Activated naive CD4-positive, alpha-beta T cell treated with anti-CD3 and anti-CD28 coated beads, Interleukin-2, amount 50 U/mL, for 24 hours (primary cell): ENCODE measurements at regions not wholly inside any gene's neighbourhood (a gene's known extent, or its start where the extent isn't known, plus 50 kb on each side); places are given as distances from the start of the nearest gene placed in this dataset.
"Not testable (repeated sequence)": the region's sequence is repeated elsewhere in the genome, so short reads cannot be mapped to it uniquely, and the experiment has no call there.

Source experiments
- H3K27ac Mint-ChIP-seq: one replicate; pipeline ENCODE4 v1.8.0; 2021; ENCODE audit warnings: mild to moderate bottlenecking, mixed read lengths
- H3K27me3 Mint-ChIP-seq: one replicate; pipeline ENCODE4 v1.8.0; 2021; ENCODE audit warnings: mixed read lengths
- H3K36me3 Mint-ChIP-seq: one replicate; pipeline ENCODE4 v1.8.0; 2021; ENCODE audit warnings: mixed read lengths
- H3K4me1 Mint-ChIP-seq: one replicate; pipeline ENCODE4 v1.8.0; 2021; ENCODE audit warnings: mixed read lengths
- H3K4me3 Mint-ChIP-seq: one replicate; pipeline ENCODE4 v1.8.0; 2021; ENCODE audit warnings: mild to moderate bottlenecking, mixed read lengths
- H3K9me3 Mint-ChIP-seq: one replicate; pipeline ENCODE4 v1.8.0; 2021; ENCODE audit warnings: mixed read lengths

DNA sequence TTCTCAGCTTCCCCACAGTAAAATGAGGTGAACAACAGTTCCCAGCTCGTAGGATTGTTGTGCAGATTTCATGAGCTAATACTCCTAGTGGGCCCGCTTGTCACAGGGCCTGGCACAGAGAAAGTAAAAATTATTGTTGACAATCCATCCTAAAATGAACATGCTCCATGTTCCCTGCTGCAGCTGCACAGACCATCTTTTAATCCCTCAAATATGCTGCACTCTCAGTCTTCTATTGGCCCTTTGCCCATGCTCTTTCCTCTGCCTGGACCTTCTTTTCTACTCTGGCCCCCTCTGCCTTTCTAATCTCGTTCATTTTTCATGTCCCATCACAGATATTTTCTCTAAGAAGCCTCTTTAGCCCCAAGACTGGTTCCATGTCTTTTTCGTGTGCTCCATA lies 117.7 kb upstream of the NR3C1 start:
- Mint-ChIP-seq H3K27me3 (peaks cover 3% of the 10 kb centered on the region), H3K9me3 (no peaks in the 10 kb centered on the region), H3K36me3 (no peaks in the 10 kb centered on the region), H3K4me3 (no peak overlapping the region), H3K4me1 (no peaks in the 10 kb centered on the region), H3K27ac (no peak overlapping the region)

DNA sequence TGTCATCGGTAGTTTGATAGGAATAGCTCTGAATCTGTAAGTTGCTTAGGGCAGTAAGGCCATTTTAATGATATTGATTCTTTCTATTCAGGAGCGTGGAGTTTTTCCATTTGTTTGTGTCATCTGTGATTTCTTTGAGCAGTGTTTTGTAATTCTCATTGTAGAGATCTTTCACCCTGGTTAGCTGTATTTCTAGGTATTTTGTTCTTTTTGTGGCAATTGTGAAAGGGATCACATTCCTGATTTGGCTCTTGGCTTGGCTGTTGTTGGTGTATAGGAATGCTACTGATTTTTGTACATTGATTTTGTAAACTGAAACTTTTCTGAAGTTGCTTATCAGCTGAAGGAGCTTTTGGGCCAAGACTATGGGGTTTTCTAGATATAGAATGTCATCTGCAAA lies 115.7 kb upstream of the NR3C1 start:
- H3K36me3 Mint-ChIP-seq, H3K4me3 Mint-ChIP-seq, H3K4me1 Mint-ChIP-seq, H3K27ac Mint-ChIP-seq, H3K27me3 Mint-ChIP-seq, H3K9me3 Mint-ChIP-seq: not testable (repeated sequence)

DNA sequence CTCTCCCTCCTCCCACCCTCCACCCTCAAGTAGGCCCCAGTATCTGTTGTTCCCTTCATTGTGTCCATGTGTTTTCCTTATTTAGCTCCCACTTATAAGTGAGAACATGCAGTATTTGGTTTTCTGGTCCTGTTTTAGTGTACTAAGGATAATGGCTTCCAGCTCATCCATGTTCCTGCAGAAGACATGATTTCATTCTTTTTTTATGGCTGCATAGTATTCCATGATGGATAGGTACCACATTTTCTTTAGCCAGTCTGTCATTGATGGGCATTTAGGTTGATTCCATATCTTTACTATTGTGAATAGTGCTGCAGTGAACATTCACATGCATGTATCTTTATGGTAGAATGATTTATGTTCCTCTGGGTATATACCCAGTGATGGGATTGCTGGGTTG lies 114.3 kb upstream of the NR3C1 start:
- not testable (repeated sequence) for H3K4me1 Mint-ChIP-seq, H3K27me3 Mint-ChIP-seq, H3K4me3 Mint-ChIP-seq

DNA sequence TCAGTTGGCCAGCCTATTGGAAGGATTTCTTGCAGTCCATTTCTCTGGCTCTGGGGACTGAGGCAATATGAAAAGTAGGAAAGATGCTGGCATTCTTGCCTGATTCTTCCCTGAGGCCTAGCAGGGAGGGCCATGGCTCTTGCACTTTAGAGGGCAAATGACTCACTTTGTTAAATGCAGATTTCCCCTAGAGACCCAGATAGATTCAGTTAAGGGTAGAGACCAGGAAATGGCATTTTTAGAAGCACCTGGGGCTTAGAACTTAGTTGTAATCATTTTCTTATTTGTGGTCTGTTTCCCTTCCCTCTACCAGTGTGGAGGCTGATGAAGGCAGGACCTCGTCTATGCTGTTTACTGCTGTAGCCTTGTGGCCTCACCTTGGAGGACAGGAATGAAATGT lies 112.8 kb upstream of the NR3C1 start:
- no peak overlapping the region for H3K4me3 Mint-ChIP-seq
- H3K27ac Mint-ChIP-seq = no peak overlapping the region
- no peaks in the 10 kb centered on the region for H3K36me3 Mint-ChIP-seq
- H3K9me3 Mint-ChIP-seq = no peaks in the 10 kb centered on the region
- no peaks in the 10 kb centered on the region for H3K4me1 Mint-ChIP-seq
- no peaks in the 10 kb centered on the region for H3K27me3 Mint-ChIP-seq

More for the DNA sequence above, 114.3 kb upstream of the NR3C1 start:
- H3K36me3 Mint-ChIP-seq, H3K27ac Mint-ChIP-seq, H3K9me3 Mint-ChIP-seq: not testable (repeated sequence)

DNA sequence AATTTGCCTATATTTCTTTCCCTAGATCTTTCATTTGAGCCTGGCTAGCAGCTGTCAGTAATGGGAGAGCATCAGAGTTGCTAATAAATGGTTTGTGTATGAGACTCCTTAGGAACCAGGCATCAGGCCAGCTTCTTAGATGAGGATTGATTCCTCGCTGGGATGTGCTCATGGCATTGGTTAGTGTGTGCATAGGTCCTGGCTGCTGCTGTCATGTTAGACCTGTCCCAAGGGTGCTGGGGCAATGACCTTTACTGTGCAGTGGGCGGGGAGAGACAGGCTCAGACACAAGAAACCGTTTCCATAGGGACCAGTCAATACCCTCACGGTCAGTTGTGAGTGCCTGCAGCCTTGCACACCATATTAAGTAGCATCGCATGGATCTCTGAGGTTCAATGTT lies 112.3 kb upstream of the NR3C1 start:
- Mint-ChIP-seq H3K27ac (no peak overlapping the region), H3K9me3 (no peaks in the 10 kb centered on the region), H3K27me3 (no peaks in the 10 kb centered on the region), H3K36me3 (no peaks in the 10 kb centered on the region), H3K4me3 (no peak overlapping the region), H3K4me1 (no peaks in the 10 kb centered on the region)

DNA sequence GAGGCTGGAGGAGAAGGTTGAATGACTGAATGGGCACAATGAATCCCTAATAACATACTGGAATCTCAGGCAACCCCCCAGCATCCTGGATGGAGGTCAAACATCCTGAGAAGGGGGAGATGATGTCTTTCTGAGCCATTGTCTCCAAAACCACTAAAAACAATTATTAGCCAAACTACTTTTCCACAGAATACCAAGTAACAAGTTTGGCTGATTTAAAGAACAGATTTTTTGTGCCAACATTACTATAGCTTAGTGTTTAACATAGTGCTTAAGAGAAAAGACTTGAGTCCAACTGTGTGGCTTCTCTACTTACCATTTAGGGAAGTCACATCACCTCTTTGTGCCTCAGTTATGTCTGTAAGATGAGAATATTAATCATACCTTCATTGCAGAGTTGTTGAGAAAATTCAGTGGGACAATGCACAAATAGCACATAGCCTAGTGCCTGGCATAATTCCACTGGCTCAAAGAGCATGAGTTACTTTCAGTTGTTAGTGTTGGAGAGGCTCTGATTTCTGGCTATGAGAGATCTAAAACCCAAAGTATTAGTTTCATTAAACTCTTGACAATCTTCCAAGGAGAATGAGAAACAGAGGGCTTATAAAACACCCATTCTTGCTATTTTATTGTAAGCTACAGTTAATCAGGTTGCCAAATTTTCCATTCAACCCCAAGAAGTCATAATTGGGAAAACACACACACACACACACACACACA lies 111.3 kb upstream of the NR3C1 start:
- H3K36me3 Mint-ChIP-seq = no peaks in the 10 kb centered on the region
- H3K27ac Mint-ChIP-seq = no peak overlapping the region
- H3K4me3 Mint-ChIP-seq = no peak overlapping the region
- H3K27me3 Mint-ChIP-seq = no peaks in the 10 kb centered on the region
- no peaks in the 10 kb centered on the region for H3K4me1 Mint-ChIP-seq
- no peaks in the 10 kb centered on the region for H3K9me3 Mint-ChIP-seq

DNA sequence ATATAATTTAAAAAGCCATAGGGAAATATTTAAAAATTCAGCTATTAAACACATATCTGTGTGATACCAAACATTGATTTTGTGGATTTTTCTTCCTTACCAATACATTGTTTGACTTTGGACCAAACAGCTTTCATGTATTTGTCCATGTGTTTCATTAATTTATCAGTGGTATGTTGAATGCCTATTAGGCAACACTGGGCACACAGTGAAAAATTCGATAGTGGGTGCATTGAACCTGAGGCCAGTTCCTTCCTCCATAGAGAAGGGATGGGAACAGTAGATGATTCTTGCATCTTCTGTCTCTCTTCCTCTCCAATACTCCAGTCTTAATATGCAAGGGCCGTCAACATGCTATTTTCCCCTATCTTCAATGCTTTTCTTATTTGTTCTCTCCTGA lies 110.2 kb upstream of the NR3C1 start:
- H3K9me3 Mint-ChIP-seq = no peaks in the 10 kb centered on the region
- no peak overlapping the region for H3K27ac Mint-ChIP-seq
- H3K4me1 Mint-ChIP-seq = no peaks in the 10 kb centered on the region
- no peak overlapping the region for H3K4me3 Mint-ChIP-seq
- no peaks in the 10 kb centered on the region for H3K27me3 Mint-ChIP-seq
- H3K36me3 Mint-ChIP-seq = no peaks in the 10 kb centered on the region

DNA sequence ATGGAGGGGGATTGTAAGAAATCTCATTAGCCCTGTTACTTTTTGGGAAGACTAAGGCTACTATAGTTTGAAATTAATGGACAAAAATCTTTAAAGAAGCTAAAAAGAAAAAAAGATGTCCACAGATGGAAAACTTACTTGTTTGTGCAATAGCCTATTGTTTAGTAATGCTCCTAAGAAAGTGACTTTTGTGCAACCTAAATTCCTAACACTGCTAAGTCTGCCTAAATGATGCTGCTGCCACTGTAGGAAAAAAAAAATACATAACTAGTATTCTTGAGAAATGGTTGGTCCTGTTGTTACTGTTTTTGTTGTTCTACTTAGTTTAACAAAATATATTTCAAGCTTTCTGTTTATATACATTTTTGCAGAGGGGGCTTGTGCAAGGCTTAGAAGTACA lies 108.2 kb upstream of the NR3C1 start:
- Mint-ChIP-seq H3K27ac (no peak overlapping the region), H3K4me1 (no peaks in the 10 kb centered on the region)

DNA sequence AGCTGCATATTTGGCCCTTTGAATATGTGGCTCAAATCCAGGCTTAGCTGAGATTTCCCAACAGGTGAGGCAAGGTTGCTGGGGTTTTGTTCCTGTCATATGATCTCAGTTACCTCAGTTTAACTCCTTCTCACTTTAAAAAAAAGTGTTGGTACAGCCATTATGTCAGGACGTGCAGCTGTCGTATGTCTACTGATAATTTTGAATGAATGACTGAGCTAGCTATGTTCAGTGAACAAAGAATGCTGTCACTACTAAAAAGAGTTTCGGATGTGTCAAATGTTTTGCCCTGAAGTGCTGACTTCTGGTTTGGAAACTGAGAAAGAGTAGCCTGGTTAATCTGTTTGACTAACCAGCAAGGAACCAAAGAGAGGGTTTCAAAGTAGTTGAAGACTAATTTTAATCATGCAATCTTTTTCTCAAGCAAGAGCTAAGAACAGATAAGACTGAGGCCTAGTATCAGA lies 106.3 kb upstream of the NR3C1 start:
- H3K36me3 Mint-ChIP-seq = no peaks in the 10 kb centered on the region
- H3K9me3 Mint-ChIP-seq = peaks cover 6% of the 10 kb centered on the region
- H3K4me1 Mint-ChIP-seq = no peaks in the 10 kb centered on the region

More for the DNA sequence above, 108.2 kb upstream of the NR3C1 start:
- Mint-ChIP-seq H3K4me3 (no peak overlapping the region), H3K27me3 (no peaks in the 10 kb centered on the region), H3K36me3 (no peaks in the 10 kb centered on the region), H3K9me3 (no peaks in the 10 kb centered on the region)

DNA sequence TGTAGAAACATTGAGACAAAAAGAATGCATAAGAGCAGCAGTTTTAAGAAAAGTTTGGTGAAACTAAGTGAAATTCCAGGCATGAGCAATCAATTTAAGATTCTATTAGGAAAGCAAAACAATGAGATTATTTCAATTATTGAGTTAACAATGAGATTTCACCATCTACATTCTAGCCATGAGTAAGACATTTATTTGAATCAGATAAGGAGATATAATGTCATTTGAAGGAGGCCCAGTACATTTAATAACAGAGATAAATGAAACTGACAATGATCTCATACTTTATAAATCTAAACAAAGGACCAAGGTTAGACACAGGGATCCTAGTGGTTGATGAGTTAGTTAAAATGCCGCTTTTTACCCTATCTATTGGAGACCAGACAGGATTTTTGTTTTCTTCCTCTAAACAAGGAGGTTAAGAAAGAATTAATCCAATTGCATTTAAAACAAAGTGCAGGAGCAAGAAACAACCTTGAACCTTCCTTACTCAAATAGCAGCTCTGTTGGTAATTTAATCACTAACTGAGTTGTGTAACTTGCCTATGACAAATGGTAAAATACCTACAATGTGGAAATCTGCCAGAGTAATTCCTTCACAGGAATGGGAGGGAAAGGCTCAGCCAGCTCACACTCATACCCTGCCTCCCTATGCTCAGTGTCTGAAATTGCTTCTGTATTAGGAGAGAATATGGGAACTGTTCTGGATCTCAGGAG lies 103.5 kb upstream of the NR3C1 start:
- Mint-ChIP-seq H3K27me3 (no peaks in the 10 kb centered on the region), H3K4me1 (no peaks in the 10 kb centered on the region), H3K27ac (no peak overlapping the region), H3K4me3 (no peak overlapping the region), H3K36me3 (no peaks in the 10 kb centered on the region), H3K9me3 (peaks cover 6% of the 10 kb centered on the region)

More for the DNA sequence above, 106.3 kb upstream of the NR3C1 start:
- Mint-ChIP-seq H3K4me3 (no peak overlapping the region), H3K27me3 (no peaks in the 10 kb centered on the region), H3K27ac (no peak overlapping the region)

DNA sequence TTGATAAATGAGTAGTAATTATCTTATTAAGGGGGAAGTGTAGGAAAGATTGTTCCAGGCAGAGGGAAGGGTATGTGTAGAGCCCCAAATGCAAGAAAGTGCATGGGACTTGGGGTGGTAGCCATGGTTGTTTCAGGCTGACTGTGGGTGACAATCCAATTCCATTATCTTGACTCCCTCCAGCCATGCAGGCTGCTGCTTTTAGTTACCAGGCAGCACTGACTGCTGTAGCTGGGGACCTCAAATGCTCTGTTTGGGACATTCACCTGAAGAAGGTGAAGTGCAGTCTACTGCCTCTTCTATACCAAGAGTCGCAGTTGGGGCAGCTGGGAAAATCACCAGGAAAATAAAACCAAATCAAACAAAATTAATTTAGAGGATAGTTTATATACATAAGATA lies 102.4 kb upstream of the NR3C1 start:
- H3K27me3 Mint-ChIP-seq = no peaks in the 10 kb centered on the region
- no peak overlapping the region for H3K4me3 Mint-ChIP-seq
- no peak overlapping the region for H3K27ac Mint-ChIP-seq
- no peaks in the 10 kb centered on the region for H3K36me3 Mint-ChIP-seq
- no peaks in the 10 kb centered on the region for H3K4me1 Mint-ChIP-seq
- peaks cover 6% of the 10 kb centered on the region for H3K9me3 Mint-ChIP-seq

DNA sequence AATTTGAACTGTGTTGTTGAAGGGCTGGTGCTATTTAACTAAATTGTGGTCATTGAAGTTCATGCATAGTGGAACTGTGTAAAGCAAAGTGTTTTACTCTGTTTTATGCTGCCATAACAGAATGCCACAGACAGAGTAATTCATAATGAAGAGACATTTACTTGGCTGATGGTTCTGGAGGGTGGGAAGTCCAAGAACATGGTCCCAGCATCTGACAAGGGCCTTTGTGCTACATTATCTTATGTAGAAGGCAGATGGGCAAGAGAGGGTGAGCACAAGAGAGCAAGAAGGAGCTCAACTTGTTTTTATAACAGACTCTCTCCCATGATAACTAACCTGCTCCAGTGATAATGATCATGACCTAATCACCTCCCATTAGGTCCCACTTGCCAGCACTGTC lies 101.9 kb upstream of the NR3C1 start:
- Mint-ChIP-seq H3K27ac (no peak overlapping the region), H3K27me3 (no peaks in the 10 kb centered on the region), H3K4me3 (no peak overlapping the region), H3K4me1 (no peaks in the 10 kb centered on the region), H3K9me3 (peaks cover 6% of the 10 kb centered on the region), H3K36me3 (no peaks in the 10 kb centered on the region)

DNA sequence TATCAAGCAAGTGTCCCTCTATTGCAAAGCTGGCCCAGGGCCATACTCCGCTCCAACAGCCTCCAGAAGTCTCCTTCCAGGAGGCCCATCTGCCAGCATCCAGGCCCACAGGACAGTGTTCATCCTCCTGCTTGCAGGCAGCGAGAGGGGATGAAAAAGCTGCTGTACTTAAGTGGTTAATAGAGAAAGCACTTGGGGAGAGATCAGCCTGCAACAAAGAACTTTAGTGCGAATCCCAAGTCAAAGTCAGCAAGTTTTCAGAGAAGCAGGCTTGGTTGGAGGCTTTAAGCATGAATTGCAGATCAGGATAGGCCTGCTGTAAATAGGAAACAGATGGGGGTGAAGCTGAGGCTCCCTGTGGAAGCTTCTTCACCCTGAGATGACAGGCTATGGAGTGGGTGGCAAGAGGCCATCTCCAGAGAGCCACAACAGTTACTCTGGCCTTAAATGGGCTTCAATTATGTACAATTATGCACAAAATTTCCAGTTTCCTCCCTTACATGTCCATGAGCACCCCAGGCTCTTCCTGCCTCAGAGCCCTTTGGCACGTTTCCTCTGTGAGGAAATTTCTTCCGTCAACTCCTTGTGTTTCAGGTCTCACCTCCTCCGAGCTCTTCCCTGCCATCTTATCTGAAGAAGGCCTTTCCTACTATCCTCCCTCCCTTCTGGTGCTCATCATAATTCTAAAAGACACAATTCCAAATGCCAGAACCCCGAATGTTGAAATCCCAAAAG lies 98.0 kb upstream of the NR3C1 start:
- Mint-ChIP-seq H3K9me3 (peaks cover 6% of the 10 kb centered on the region), H3K27ac (no peak overlapping the region), H3K4me3 (no peak overlapping the region), H3K4me1 (no peaks in the 10 kb centered on the region), H3K36me3 (no peaks in the 10 kb centered on the region), H3K27me3 (no peaks in the 10 kb centered on the region)

DNA sequence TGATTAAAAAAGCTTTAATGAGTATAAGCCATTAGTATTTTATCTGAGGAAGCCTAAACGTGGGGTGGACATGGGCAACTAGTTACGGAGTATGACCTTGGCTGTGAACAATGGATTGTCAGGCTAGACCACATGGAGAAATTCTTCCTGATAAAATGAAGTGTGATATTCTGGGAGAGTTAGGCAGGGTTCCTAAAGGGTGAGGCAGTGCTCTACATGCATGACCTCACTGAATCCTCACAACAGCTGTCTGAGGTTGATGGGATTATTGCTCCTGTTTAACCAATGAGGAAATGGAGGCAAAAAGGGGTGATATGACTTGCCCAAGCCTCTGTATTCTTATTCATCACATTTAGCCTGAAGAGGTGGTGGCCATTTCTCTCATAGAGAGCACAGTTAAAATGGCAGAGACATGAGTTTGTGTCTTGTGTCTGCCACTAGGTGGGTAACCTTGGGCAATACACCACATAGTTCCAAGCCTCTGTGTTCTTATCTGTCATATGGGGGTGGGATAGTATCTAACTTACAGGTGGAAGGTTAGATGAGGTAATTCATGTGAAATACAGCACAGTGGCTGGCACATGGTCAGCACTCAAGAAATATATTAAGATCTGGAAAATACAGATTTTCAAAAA lies 96.1 kb upstream of the NR3C1 start:
- Mint-ChIP-seq H3K27ac (no peak overlapping the region), H3K36me3 (no peaks in the 10 kb centered on the region), H3K4me1 (no peaks in the 10 kb centered on the region), H3K4me3 (no peak overlapping the region), H3K9me3 (no peaks in the 10 kb centered on the region), H3K27me3 (no peaks in the 10 kb centered on the region)

DNA sequence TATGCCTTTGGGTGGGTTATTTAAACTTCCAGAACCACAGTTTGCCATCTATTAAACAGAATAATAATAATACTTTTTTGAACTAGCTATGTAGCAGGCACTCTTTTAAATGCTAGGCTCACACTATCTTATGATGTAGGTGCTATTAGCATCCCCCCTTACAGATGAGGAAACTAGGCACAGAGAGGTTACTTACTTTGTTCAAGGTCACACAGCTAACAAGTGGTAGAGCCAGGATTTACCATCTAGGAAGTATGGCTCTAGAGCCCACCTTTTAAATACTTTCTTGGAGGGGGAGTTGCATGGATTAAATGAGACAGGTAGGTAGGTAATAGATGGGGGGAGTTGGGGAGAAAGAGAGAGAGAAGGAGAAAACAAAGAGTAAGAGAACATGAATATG lies 95.3 kb upstream of the NR3C1 start:
- Mint-ChIP-seq H3K27me3 (no peaks in the 10 kb centered on the region), H3K4me1 (no peaks in the 10 kb centered on the region), H3K9me3 (no peaks in the 10 kb centered on the region), H3K36me3 (no peaks in the 10 kb centered on the region), H3K27ac (no peak overlapping the region), H3K4me3 (no peak overlapping the region)

DNA sequence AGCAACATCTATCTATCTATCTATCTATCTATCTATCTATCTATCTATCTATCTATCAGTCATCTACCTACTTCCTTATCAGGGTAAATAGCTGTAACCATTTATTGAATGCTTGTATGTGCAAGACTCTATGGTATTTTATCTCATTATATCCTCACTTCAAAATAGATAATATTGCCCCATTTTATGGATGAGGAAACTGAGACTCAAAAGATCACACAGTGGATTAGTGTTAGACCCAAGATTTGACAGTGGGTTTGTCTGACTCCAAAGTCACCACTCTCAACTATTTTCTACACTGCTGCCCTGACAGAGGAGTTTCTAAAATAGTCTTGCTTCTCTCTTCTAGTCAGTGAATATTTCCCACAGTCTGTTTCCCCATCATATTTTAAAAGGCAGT lies 94.3 kb upstream of the NR3C1 start:
- Mint-ChIP-seq H3K36me3 (no peaks in the 10 kb centered on the region), H3K27me3 (no peaks in the 10 kb centered on the region), H3K4me3 (no peak overlapping the region)

More for the DNA sequence above, 94.3 kb upstream of the NR3C1 start:
- peaks cover under 1% of the 10 kb centered on the region for H3K9me3 Mint-ChIP-seq
- H3K27ac Mint-ChIP-seq = no peak overlapping the region
- H3K4me1 Mint-ChIP-seq = no peaks in the 10 kb centered on the region
